Sigmoid colon (tissue), 4 donors: ENCODE measurements at regions not wholly inside any gene's neighbourhood (a gene's known extent, or its start where the extent isn't known, plus 50 kb on each side); places are given as distances from the start of the nearest gene placed in this dataset.

Experiments
- CTCF ChIP-seq, 4 experiments: fragments of 450-650 bp in 3 of 4; fragments of 200-600 bp in 1 of 4; IDR thresholded peaks; one replicate each; pipeline ENCODE4 v1.5.1; 2016 to 2019; ENCODE audit warnings: antibody characterized with exemption in 4 of 4, mild to moderate bottlenecking in 3 of 4, moderate library complexity in 2 of 4
- EP300 ChIP-seq, 4 donors: sonication (generic); formaldehyde crosslinking; IDR thresholded peaks; one replicate each; pipeline ENCODE4 v1.6.1; 2017; ENCODE audit warnings: antibody characterized with exemption in 4 of 4
- POLR2A ChIP-seq, 2 donors: fragments of 450-650 bp; IDR thresholded peaks; one replicate each; pipeline ENCODE4 v1.6.1; 2016; ENCODE audit warnings: antibody characterized with exemption in 2 of 2, mild to moderate bottlenecking in 2 of 2, moderate library complexity in 2 of 2
- POLR2AphosphoS5 ChIP-seq, 4 donors: sonication (generic); formaldehyde crosslinking; IDR thresholded peaks; one replicate each; pipeline ENCODE4 v1.6.1; 2017; ENCODE audit warnings: antibody characterized with exemption in 4 of 4

DNA sequence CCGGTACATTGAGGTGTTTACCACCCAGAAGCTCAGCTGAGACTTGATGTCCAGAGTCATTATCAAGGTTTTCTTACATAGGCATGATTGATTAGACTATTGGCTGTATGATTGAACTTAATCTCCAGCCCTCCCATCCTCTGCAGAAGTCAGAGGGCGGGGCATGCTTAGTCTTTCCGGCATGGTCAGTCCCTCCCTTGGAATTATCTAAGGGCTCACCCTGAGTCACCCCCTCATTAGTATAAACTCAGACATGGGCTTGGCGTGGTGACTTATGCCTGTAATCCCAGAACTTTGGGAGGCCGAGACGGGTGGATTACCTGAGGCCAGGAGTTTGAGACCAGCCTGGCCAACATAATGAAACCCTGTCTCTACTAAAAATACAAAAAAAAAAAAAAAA, 243.9 kb downstream of the VAPA start:
- TF ChIP-seq CTCF (IDR thresholded peaks at IDR 0.05), result no peak
- TF ChIP-seq POLR2AphosphoS5 (IDR thresholded peaks at IDR 0.05), result no peak
- TF ChIP-seq POLR2A (IDR thresholded peaks at IDR 0.05), result no peak
- no peak for TF ChIP-seq EP300 (IDR thresholded peaks at IDR 0.05)
